ENCODE measurements at regions not wholly inside any gene's neighbourhood (a gene's known extent, or its start where the extent isn't known, plus 50 kb on each side); places are given as distances from the start of the nearest gene placed in this dataset.

GRCh38 chr10:88037623-88038022 lies 174.2 kb downstream of the PTEN start:
- TF ChIP-seq CTCF (conservative IDR thresholded peaks at IDR 0.05 in 1 of 2, IDR thresholded peaks at IDR 0.05 in 1 of 2; ENCODE audit: low read depth in 1 of 2, low read length in 2 of 2), result no peak
- TF ChIP-seq EZH2 (IDR thresholded peaks at IDR 0.05; ENCODE audit: low read length, missing control alignments), result no peak
